ENCODE measurements at regions not wholly inside any gene's neighbourhood (a gene's known extent, or its start where the extent isn't known, plus 50 kb on each side); places are given as distances from the start of the nearest gene placed in this dataset.

DNA sequence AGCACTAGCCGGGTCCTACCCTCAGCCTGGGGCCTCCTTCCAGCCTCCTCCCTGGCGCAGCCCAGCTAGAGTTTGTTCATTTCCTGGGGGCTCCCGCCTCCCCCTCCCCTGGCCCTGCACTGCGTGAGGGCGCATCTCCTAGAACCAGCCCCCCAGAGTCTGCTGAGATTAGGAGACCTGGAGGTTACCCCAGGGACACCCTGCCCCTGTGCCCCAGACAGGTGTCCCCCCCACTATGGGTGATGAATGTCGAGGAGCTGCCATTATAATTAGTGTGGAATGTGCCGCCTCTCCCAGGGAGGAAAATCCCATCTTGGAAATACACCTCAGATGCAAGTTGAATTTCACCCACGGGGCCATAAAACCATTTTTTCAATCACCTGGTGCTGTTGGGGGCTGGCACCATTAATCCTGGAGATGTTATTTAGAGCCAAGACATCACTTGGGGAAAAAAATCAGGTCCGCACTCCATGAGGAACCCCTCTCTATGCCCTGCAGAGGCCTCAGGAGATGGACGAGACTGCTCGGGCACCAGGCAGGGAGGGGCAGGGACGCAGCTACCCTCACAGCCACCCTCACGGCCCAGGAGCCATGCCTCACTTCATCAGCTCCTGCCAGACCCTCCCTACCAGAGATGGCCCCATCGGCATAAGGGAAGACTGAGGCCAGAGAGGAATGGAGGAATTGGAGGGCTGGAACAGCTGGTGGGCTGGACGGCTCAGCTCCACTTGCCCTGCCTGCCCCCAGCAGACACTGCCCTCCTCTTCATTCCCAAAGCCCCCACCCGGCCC, 197.5 kb downstream of the IGLL1 start:
- POLR2A ChIA-PET (ENCODE audit: unreplicated experiment), result no interaction called here
- intact Hi-C loops (cut with micrococcal nuclease), result no loop called here

More for the DNA sequence above, 197.5 kb downstream of the IGLL1 start:
- no peaks in the 10 kb centered on the region for H3K36me3 ChIP-seq (ENCODE audit: control insufficient read depth, insufficient read depth, low read length)
- WGBS, 2 experiments (ENCODE audit: extremely low coverage in 2 of 2, insufficient read length in 1 of 2), result no CpG with 5 or more reads among the region's 16 CpGs
- no peak overlapping the region for H4K5ac ChIP-seq (ENCODE audit: low read depth, low read length)
- no peak overlapping the region for H3K56ac ChIP-seq (ENCODE audit: extremely low read depth, insufficient read depth, low read length)
- no peak overlapping the region for H3K4ac ChIP-seq (ENCODE audit: low read depth, low read length)
- no peak overlapping the region for H2BK120ac ChIP-seq (ENCODE audit: low read depth, low read length)
- H3K9me1 ChIP-seq (ENCODE audit: insufficient read depth, low read length), result no peaks in the 10 kb centered on the region
- H2AK9ac ChIP-seq (replicated peaks; ENCODE audit: low read depth, low read length, poor library complexity), result no peak overlapping the region
- in situ Hi-C loops (cut with MboI; ENCODE audit: low sequenced_read_pairs), result no loop called here
- H3K14ac ChIP-seq (replicated peaks; ENCODE audit: low read depth, low read length), result no peak overlapping the region
- CTCF ChIA-PET, result no interaction called here
- ATAC-seq (ENCODE audit: low read depth) (no peak), DNase-seq (no peak)
- no peaks in the 10 kb centered on the region for H4K20me1 ChIP-seq (ENCODE audit: insufficient read depth, low read length)
- no peak overlapping the region for H2BK5ac ChIP-seq (ENCODE audit: low read depth, low read length, poor library complexity, severe bottlenecking)
- H4K91ac ChIP-seq (ENCODE audit: insufficient read depth, low read depth, low read length), result no peak overlapping the region
- no peak overlapping the region for H3K23ac ChIP-seq (ENCODE audit: low read depth, low read length)
- dilution Hi-C loops (cut with HindIII; ENCODE audit: low sequenced_read_pairs, unreplicated experiment), result no loop called here
- H3K9ac ChIP-seq (ENCODE audit: low read depth, low read length), result no peak overlapping the region
- BruUV-seq (replicated peaks), result no TSS peak
- TF ChIP-seq SMC3 (IDR thresholded peaks at IDR 0.05; ENCODE audit: low read depth, low read length) (no peak), MXI1 (IDR thresholded peaks at IDR 0.05; ENCODE audit: borderline replicate concordance, low read depth, low read length) (no peak), RAD21 (IDR thresholded peaks at IDR 0.05; ENCODE audit: low read length) (no peak), CHD1 (IDR thresholded peaks at IDR 0.05; ENCODE audit: low read depth, low read length) (no peak), MAFK (IDR thresholded peaks at IDR 0.05; ENCODE audit: low read depth, low read length) (no peak), ELK1 (IDR thresholded peaks at IDR 0.05; ENCODE audit: borderline replicate concordance, low read depth, low read length) (no peak), RCOR1 (IDR thresholded peaks at IDR 0.05; ENCODE audit: insufficient replicate concordance, low read length) (no peak), BHLHE40 (IDR thresholded peaks at IDR 0.05; ENCODE audit: low read depth, low read length) (no peak)
- TF ChIP-seq, protein P1, sequence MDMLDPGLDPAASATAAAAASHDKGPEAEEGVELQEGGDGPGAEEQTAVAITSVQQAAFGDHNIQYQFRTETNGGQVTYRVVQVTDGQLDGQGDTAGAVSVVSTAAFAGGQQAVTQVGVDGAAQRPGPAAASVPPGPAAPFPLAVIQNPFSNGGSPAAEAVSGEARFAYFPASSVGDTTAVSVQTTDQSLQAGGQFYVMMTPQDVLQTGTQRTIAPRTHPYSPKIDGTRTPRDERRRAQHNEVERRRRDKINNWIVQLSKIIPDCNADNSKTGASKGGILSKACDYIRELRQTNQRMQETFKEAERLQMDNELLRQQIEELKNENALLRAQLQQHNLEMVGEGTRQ (IDR thresholded peaks at IDR 0.05; ENCODE audit: low read depth, low read length), result no peak
- H2AK5ac ChIP-seq (ENCODE audit: low read depth, low read length), result no peak overlapping the region
- H2AFZ ChIP-seq (replicated peaks; ENCODE audit: low read length, poor library complexity), result no peak overlapping the region
- no peak overlapping the region for H3K18ac ChIP-seq (ENCODE audit: low read depth, low read length)
- H2BK20ac ChIP-seq (ENCODE audit: low read depth, low read length), result no peak overlapping the region
- no peak overlapping the region for H3K4me2 ChIP-seq (ENCODE audit: low read depth, low read length)
- no peaks in the 10 kb centered on the region for H3K4me1 ChIP-seq (ENCODE audit: control insufficient read depth, insufficient read depth, low read length)
- H3K9me3 ChIP-seq (ENCODE audit: control insufficient read depth, insufficient read depth, low read length), result no peaks in the 10 kb centered on the region
- H2BK15ac ChIP-seq (ENCODE audit: low read depth, low read length), result no peak overlapping the region
- H3K27ac ChIP-seq (ENCODE audit: insufficient read depth, low read length), result no peak overlapping the region
- H4K8ac ChIP-seq (ENCODE audit: low read depth in 2 of 2, low read length in 2 of 2), result no peak overlapping the region
- H3K27me3 ChIP-seq (ENCODE audit: control insufficient read depth, insufficient read depth, low read length), result peaks cover 2% of the 10 kb centered on the region; the same call in 1 of the 2 replicates
- no peak overlapping the region for H3K4me3 ChIP-seq (ENCODE audit: insufficient read depth, low read depth, low read length)
- H3K79me1 ChIP-seq (ENCODE audit: low read depth in 1 of 2, low read length in 2 of 2), result no peaks in the 10 kb centered on the region

Measured in IMR-90 (cell line).